WTC11 (cell line): ENCODE measurements at regions not wholly inside any gene's neighbourhood (a gene's known extent, or its start where the extent isn't known, plus 50 kb on each side); places are given as distances from the start of the nearest gene placed in this dataset.

Experiments used
- ATAC-seq: fragments of 200-7000 bp; cut with Tn5 transposase; 2 replicates; pipeline ENCODE4 v1.10.0; 2021; ENCODE audit warnings: mild to moderate bottlenecking, moderate library complexity
- CTCF ChIA-PET: fragments of 300-600 bp; sonication (Branson Sonifier 250); formaldehyde crosslinking; loops from one replicate; lab custom pipeline; 2021; ENCODE audit warnings: antibody characterized with exemption; lab: Charles Lee
- POLR2A ChIA-PET: fragments of 350-600 bp; sonication (Branson Sonifier 250); formaldehyde crosslinking; loops from one replicate; lab custom pipeline; 2021; ENCODE audit warnings: antibody characterized with exemption; lab: Charles Lee
- DNase-seq: peaks from one replicate; pipeline ENCODE4 v3.0.0; 2021; ENCODE audit warnings: low spot score
- H3K27ac Mint-ChIP-seq: 2 replicates; pipeline ENCODE4 v1.8.0; 2021; ENCODE audit warnings: mixed read lengths
- H3K27me3 Mint-ChIP-seq: 2 replicates; pipeline ENCODE4 v1.8.0; 2021; ENCODE audit warnings: low read depth, mild to moderate bottlenecking, moderate library complexity, mixed read lengths
- H3K36me3 Mint-ChIP-seq: 2 replicates; pipeline ENCODE4 v1.8.0; 2021; ENCODE audit warnings: mixed read lengths
- H3K4me1 Mint-ChIP-seq: 2 replicates; pipeline ENCODE4 v1.8.0; 2022; ENCODE audit warnings: mixed read lengths
- H3K4me3 Mint-ChIP-seq: 2 replicates; pipeline ENCODE4 v1.8.0; 2021; ENCODE audit warnings: mild to moderate bottlenecking, moderate library complexity, mixed read lengths
- H3K9me3 Mint-ChIP-seq: 2 replicates; pipeline ENCODE4 v1.8.0; 2021; ENCODE audit warnings: mixed read lengths
- ATF1 ChIP-seq: sonication (generic); formaldehyde crosslinking; IDR thresholded peaks from 2 replicates; pipeline ENCODE4 v1.8.1; 2023; ENCODE audit warnings: mild to moderate bottlenecking, moderate library complexity, missing genetic modification reagents
- ATF3 ChIP-seq: sonication (generic); formaldehyde crosslinking; conservative IDR thresholded peaks from 2 replicates; pipeline ENCODE4 v1.8.1; 2022; ENCODE audit warnings: mild to moderate bottlenecking, missing genetic modification reagents
- CTCF ChIP-seq: fragments of 200-600 bp; IDR thresholded peaks from 2 replicates; pipeline ENCODE4 v1.8.0; 2022; ENCODE audit warnings: antibody characterized with exemption
- ETV6 ChIP-seq: sonication (generic); formaldehyde crosslinking; IDR thresholded peaks from 2 replicates; pipeline ENCODE4 v1.8.1; 2022; ENCODE audit warnings: mild to moderate bottlenecking, missing genetic modification reagents
- FOXP1 ChIP-seq: sonication (generic); formaldehyde crosslinking; IDR thresholded peaks from 2 replicates; pipeline ENCODE4 v1.8.0; 2022; ENCODE audit warnings: missing genetic modification reagents, mild to moderate bottlenecking, moderate library complexity, borderline replicate concordance
- GTF2I ChIP-seq: fragments of 250-450 bp; sonication (Bioruptor Pico); conservative IDR thresholded peaks from 2 replicates; pipeline ENCODE4 v1.4.0; 2021; ENCODE audit warnings: mild to moderate bottlenecking
- HMGA2 ChIP-seq: fragments of 250-450 bp; sonication (Bioruptor Pico); IDR thresholded peaks from 2 replicates; pipeline ENCODE4 v1.4.0; 2021; ENCODE audit warnings: mild to moderate bottlenecking, moderate library complexity
- JUN ChIP-seq: sonication (generic); formaldehyde crosslinking; IDR thresholded peaks from 2 replicates; pipeline ENCODE4 v1.8.0; 2023; ENCODE audit warnings: mild to moderate bottlenecking, missing genetic modification reagents
- MXD4 ChIP-seq: fragments of 250-450 bp; sonication (Bioruptor Pico); IDR thresholded peaks from 2 replicates; pipeline ENCODE4 v1.8.0; 2021; ENCODE audit warnings: mild to moderate bottlenecking, moderate library complexity, borderline replicate concordance
- NFE2L1 ChIP-seq: sonication (generic); formaldehyde crosslinking; IDR thresholded peaks from 2 replicates; pipeline ENCODE4 v1.8.1; 2023; ENCODE audit warnings: missing genetic modification reagents
- RORB ChIP-seq: fragments of 250-450 bp; sonication (Bioruptor Pico); IDR thresholded peaks from 2 replicates; pipeline ENCODE4 v1.9.0; 2021; ENCODE audit warnings: mild to moderate bottlenecking
- STAT6 ChIP-seq: sonication (generic); formaldehyde crosslinking; conservative IDR thresholded peaks from 2 replicates; pipeline ENCODE4 v1.8.1; 2023; ENCODE audit warnings: mild to moderate bottlenecking, low read depth, missing genetic modification reagents, moderate library complexity
- TEAD1 ChIP-seq: sonication (generic); formaldehyde crosslinking; IDR thresholded peaks from 2 replicates; pipeline ENCODE4 v1.8.0; 2022; ENCODE audit warnings: mild to moderate bottlenecking, missing genetic modification reagents
- TEAD4 ChIP-seq: sonication (generic); formaldehyde crosslinking; IDR thresholded peaks from 2 replicates; pipeline ENCODE4 v1.8.0; 2022; ENCODE audit warnings: mild to moderate bottlenecking, missing genetic modification reagents
- ZNF138 ChIP-seq: sonication (generic); formaldehyde crosslinking; conservative IDR thresholded peaks from 2 replicates; pipeline ENCODE4 v1.8.1; 2022; ENCODE audit warnings: mild to moderate bottlenecking, moderate library complexity, missing genetic modification reagents
- ZNF219 ChIP-seq: sonication (generic); formaldehyde crosslinking; IDR thresholded peaks from 2 replicates; pipeline ENCODE4 v1.8.0; 2023; ENCODE audit warnings: missing genetic modification reagents, mild to moderate bottlenecking, borderline replicate concordance
- ZNF317 ChIP-seq: sonication (generic); formaldehyde crosslinking; IDR thresholded peaks from 2 replicates; pipeline ENCODE4 v1.8.1; 2023; ENCODE audit warnings: low read depth, mild to moderate bottlenecking, moderate library complexity, missing genetic modification reagents, borderline replicate concordance
- ZNF425 ChIP-seq: fragments of 250-450 bp; sonication (Bioruptor Pico); conservative IDR thresholded peaks from 2 replicates; pipeline ENCODE4 v1.9.0; 2021; ENCODE audit warnings: mild to moderate bottlenecking
- ZNF512 ChIP-seq: sonication (generic); formaldehyde crosslinking; IDR thresholded peaks from 2 replicates; pipeline ENCODE4 v1.8.1; 2022; ENCODE audit warnings: missing genetic modification reagents, borderline replicate concordance
- ZNF671 ChIP-seq: fragments of 250-450 bp; sonication (Bioruptor Pico); IDR thresholded peaks from 2 replicates; pipeline ENCODE4 v1.8.0; 2021; ENCODE audit warnings: mild to moderate bottlenecking
- ZSCAN18 ChIP-seq: fragments of 250-450 bp; sonication (Bioruptor Pico); IDR thresholded peaks from 2 replicates; pipeline ENCODE4 v2.1.2; 2022; ENCODE audit warnings: mild to moderate bottlenecking, moderate library complexity

- POLR2A ChIA-PET: no interaction called here
- no peaks in the 10 kb centered on the region for H3K9me3 Mint-ChIP-seq
- H3K4me1 Mint-ChIP-seq: peaks cover 22% of the 10 kb centered on the region
- no peaks in the 10 kb centered on the region for H3K36me3 Mint-ChIP-seq
- ATAC-seq: no peak
- H3K27me3 Mint-ChIP-seq: no peaks in the 10 kb centered on the region
- H3K4me3 Mint-ChIP-seq: no peak overlapping the region
- no peak overlapping the region for H3K27ac Mint-ChIP-seq
- TF ChIP-seq TEAD4 (CRISPR knock-in tag) (no peak), RORB (CRISPR knock-in tag) (0 out of 2 replicates have a peak, but pooled peaks have one; percentile 62), ZNF219 (CRISPR knock-in tag) (no peak), ATF3 (no peak)
- CTCF ChIA-PET: no interaction called here
- DNase-seq: no peak
Measured at GRCh38 chr11:22927793-22928192, 67.5 kb upstream of the CCDC179 start.

- no peak overlapping the region for H3K4me3 Mint-ChIP-seq
- no peak overlapping the region for H3K27ac Mint-ChIP-seq
- H3K4me1 Mint-ChIP-seq: peaks cover 16% of the 10 kb centered on the region
- no peaks in the 10 kb centered on the region for H3K9me3 Mint-ChIP-seq
- DNase-seq (no peak), ATAC-seq (peak; percentile 64)
- POLR2A ChIA-PET: interaction anchor here (0.6 kb wide), 1 partner anchor 956 kb away, joined by 5 read pairs; no protein-coding TSS in a partner anchor
- H3K27me3 Mint-ChIP-seq: no peaks in the 10 kb centered on the region
- CTCF ChIA-PET: interaction anchor here (0.6 to 1.0 kb wide), 2 partner anchors 52 to 414 kb away, joined by 3 to 4 read pairs; no protein-coding TSS in a partner anchor
- no peaks in the 10 kb centered on the region for H3K36me3 Mint-ChIP-seq
- TF ChIP-seq MXD4 (no peak), HMGA2 (CRISPR knock-in tag) (no peak), ZNF317 (CRISPR knock-in tag) (no peak), JUN (CRISPR knock-in tag) (no peak), ZNF138 (CRISPR knock-in tag) (no peak)
Measured at GRCh38 chr11:22928207-22928917, 68.1 kb upstream of the CCDC179 start.

GRCh38 chr11:22930816-22931594 lies 70.7 kb upstream of the CCDC179 start:
- H3K9me3 Mint-ChIP-seq: no peaks in the 10 kb centered on the region
- no peak overlapping the region for H3K27ac Mint-ChIP-seq
- ATAC-seq (no peak), DNase-seq (no peak)
- peaks cover 13% of the 10 kb centered on the region for H3K4me1 Mint-ChIP-seq
- CTCF ChIA-PET: no interaction called here
- POLR2A ChIA-PET: no interaction called here
- no peaks in the 10 kb centered on the region for H3K36me3 Mint-ChIP-seq
- H3K27me3 Mint-ChIP-seq: no peaks in the 10 kb centered on the region
- H3K4me3 Mint-ChIP-seq: no peak overlapping the region
- no peak for TF ChIP-seq ZSCAN18 (CRISPR knock-in tag)
- no peak for TF ChIP-seq TEAD4 (CRISPR knock-in tag)
- TF ChIP-seq ZNF671 (CRISPR knock-in tag): no peak
- TF ChIP-seq ETV6 (CRISPR knock-in tag): no peak
- TF ChIP-seq CTCF: no peak
- TF ChIP-seq ATF1 (CRISPR knock-in tag): no peak
- no peak for TF ChIP-seq GTF2I (CRISPR knock-in tag)
- no peak for TF ChIP-seq NFE2L1 (CRISPR knock-in tag)
- TF ChIP-seq FOXP1 (CRISPR knock-in tag): no peak
- TF ChIP-seq ZNF138 (CRISPR knock-in tag): no peak
- TF ChIP-seq STAT6 (CRISPR knock-in tag): no peak
- TF ChIP-seq ZNF512 (CRISPR knock-in tag): no peak
- TF ChIP-seq TEAD1 (CRISPR knock-in tag): no peak
- TF ChIP-seq ZNF425 (CRISPR knock-in tag): no peak
